GM12873 (cell line): ENCODE measurements at regions not wholly inside any gene's neighbourhood (a gene's known extent, or its start where the extent isn't known, plus 50 kb on each side); places are given as distances from the start of the nearest gene placed in this dataset.

Experiments used
- CTCF ChIP-seq: IDR thresholded peaks from 2 replicates; pipeline ENCODE4 v1.5.1; 2012; ENCODE audit warnings: low read depth, mild to moderate bottlenecking, moderate library complexity, low read length, control low read depth; ENCODE audit not compliant: insufficient read depth; ENCODE audit errors: missing control alignments

GRCh38 chrX:40908857-40909475, 173.6 kb upstream of the MED14 start:
- TF ChIP-seq CTCF: no peak

GRCh38 chrX:40912166-40912565, 173.1 kb upstream of the USP9X start:
- no peak for TF ChIP-seq CTCF

GRCh38 chrX:40912576-40912975, 172.7 kb upstream of the USP9X start:
- no peak for TF ChIP-seq CTCF

- no peak for TF ChIP-seq CTCF
Measured at GRCh38 chrX:40920351-40920750, 164.9 kb upstream of the USP9X start.

- TF ChIP-seq CTCF: peak; percentile 44
Measured at GRCh38 chrX:40922307-40922706, 162.9 kb upstream of the USP9X start.

GRCh38 chrX:40928076-40928475, 157.2 kb upstream of the USP9X start:
- no peak for TF ChIP-seq CTCF

- TF ChIP-seq CTCF: no peak
Measured at GRCh38 chrX:40931921-40932320, 153.3 kb upstream of the USP9X start.

GRCh38 chrX:40933132-40933705, 152.0 kb upstream of the USP9X start:
- TF ChIP-seq CTCF: no peak
